WI38 (cell line): ENCODE measurements at regions not wholly inside any gene's neighbourhood (a gene's known extent, or its start where the extent isn't known, plus 50 kb on each side); places are given as distances from the start of the nearest gene placed in this dataset.
"Not testable (repeated sequence)": the region's sequence is repeated elsewhere in the genome, so short reads cannot be mapped to it uniquely, and the experiment has no call there.

Source experiments
- H3K4me3 ChIP-seq: 2 replicates; pipeline ENCODE4 v1.5.1; 2011; ENCODE audit warnings: low read depth, mild to moderate bottlenecking, control low read depth, low read length
- CTCF ChIP-seq: IDR thresholded peaks from 2 replicates; pipeline ENCODE4 v1.5.1; 2012; ENCODE audit warnings: low read depth, mild to moderate bottlenecking, control low read depth, low read length

GRCh38 chr5:168135897-168136296 lies 155.5 kb upstream of the WWC1 start:
- TF ChIP-seq CTCF, result no peak
- H3K4me3 ChIP-seq, result no peak overlapping the region

- TF ChIP-seq CTCF, result no peak
- H3K4me3 ChIP-seq, result no peak overlapping the region
Observed at GRCh38 chr5:168136340-168136739, 155.1 kb upstream of the WWC1 start.

GRCh38 chr5:168137265-168137664 lies 154.2 kb upstream of the WWC1 start:
- TF ChIP-seq CTCF, result no peak
- no peak overlapping the region for H3K4me3 ChIP-seq

GRCh38 chr5:168140241-168140640 lies 151.2 kb upstream of the WWC1 start:
- no peak overlapping the region for H3K4me3 ChIP-seq
- no peak for TF ChIP-seq CTCF

- no peak for TF ChIP-seq CTCF
- H3K4me3 ChIP-seq, result no peak overlapping the region
Observed at GRCh38 chr5:168142402-168142801, 149.0 kb upstream of the WWC1 start.

GRCh38 chr5:168143521-168143920 lies 147.9 kb upstream of the WWC1 start:
- H3K4me3 ChIP-seq, result not testable (repeated sequence)

- no peak for TF ChIP-seq CTCF
- no peak overlapping the region for H3K4me3 ChIP-seq
Observed at GRCh38 chr5:168147106-168147505, 144.3 kb upstream of the WWC1 start.

- TF ChIP-seq CTCF, result no peak
- H3K4me3 ChIP-seq, result no peak overlapping the region
Observed at GRCh38 chr5:168147568-168148360, 143.7 kb upstream of the WWC1 start.
